WTC11 (cell line): ENCODE measurements at regions not wholly inside any gene's neighbourhood (a gene's known extent, or its start where the extent isn't known, plus 50 kb on each side); places are given as distances from the start of the nearest gene placed in this dataset.

Experiments
- IRF2 ChIP-seq: sonication (generic); formaldehyde crosslinking; IDR thresholded peaks from 2 replicates; pipeline ENCODE4 v1.8.0; 2022; ENCODE audit warnings: low read depth, missing genetic modification reagents, borderline replicate concordance
- NFE2L1 ChIP-seq: sonication (generic); formaldehyde crosslinking; IDR thresholded peaks from 2 replicates; pipeline ENCODE4 v1.8.1; 2023; ENCODE audit warnings: missing genetic modification reagents
- NR2C2 ChIP-seq: sonication (generic); formaldehyde crosslinking; IDR thresholded peaks from 2 replicates; pipeline ENCODE4 v1.8.0; 2022; ENCODE audit warnings: mild to moderate bottlenecking, missing genetic modification reagents
- NR3C1 ChIP-seq: sonication (generic); formaldehyde crosslinking; conservative IDR thresholded peaks from 2 replicates; pipeline ENCODE4 v1.8.1; 2023; ENCODE audit warnings: low read depth, mild to moderate bottlenecking, missing genetic modification reagents
- ZNF219 ChIP-seq: sonication (generic); formaldehyde crosslinking; IDR thresholded peaks from 2 replicates; pipeline ENCODE4 v1.8.0; 2023; ENCODE audit warnings: missing genetic modification reagents, mild to moderate bottlenecking, borderline replicate concordance
- ZNF263 ChIP-seq: sonication (generic); formaldehyde crosslinking; IDR thresholded peaks from 2 replicates; pipeline ENCODE4 v1.8.1; 2022; ENCODE audit warnings: low read depth, mild to moderate bottlenecking, moderate library complexity, missing genetic modification reagents
- TF ChIP-seq, protein P1 (sequence below): fragments of 200-600 bp; IDR thresholded peaks from 2 replicates; pipeline ENCODE4 v1.8.0; 2022; ENCODE audit warnings: antibody characterized with exemption
- TF ChIP-seq, protein P2 (sequence below): sonication (generic); formaldehyde crosslinking; IDR thresholded peaks from 2 replicates; pipeline ENCODE4 v1.8.1; 2023; ENCODE audit warnings: mild to moderate bottlenecking, missing genetic modification reagents
- TF ChIP-seq, protein P3 (sequence below): sonication (generic); formaldehyde crosslinking; IDR thresholded peaks from 2 replicates; pipeline ENCODE4 v1.8.1; 2022; ENCODE audit warnings: low read depth, mild to moderate bottlenecking, moderate library complexity, missing genetic modification reagents, borderline replicate concordance
- TF ChIP-seq, protein P4 (sequence below): sonication (generic); formaldehyde crosslinking; conservative IDR thresholded peaks from 2 replicates; pipeline ENCODE4 v1.8.1; 2022; ENCODE audit warnings: mild to moderate bottlenecking, missing genetic modification reagents
- TF ChIP-seq, protein P5 (sequence below): sonication (generic); formaldehyde crosslinking; IDR thresholded peaks from 2 replicates; pipeline ENCODE4 v1.8.0; 2022; ENCODE audit warnings: missing genetic modification reagents
- TF ChIP-seq, protein P6 (sequence below): sonication (generic); formaldehyde crosslinking; IDR thresholded peaks from 2 replicates; pipeline ENCODE4 v1.8.1; 2023; ENCODE audit warnings: mild to moderate bottlenecking, missing genetic modification reagents, borderline replicate concordance
- TF ChIP-seq, protein P7 (sequence below): sonication (generic); formaldehyde crosslinking; IDR thresholded peaks from 2 replicates; pipeline ENCODE4 v1.8.1; 2023; ENCODE audit warnings: mild to moderate bottlenecking, missing genetic modification reagents, moderate library complexity
- TF ChIP-seq, protein P8 (sequence below): sonication (generic); formaldehyde crosslinking; IDR thresholded peaks from 2 replicates; pipeline ENCODE4 v1.8.1; 2022; ENCODE audit warnings: missing genetic modification reagents, borderline replicate concordance

DNA sequence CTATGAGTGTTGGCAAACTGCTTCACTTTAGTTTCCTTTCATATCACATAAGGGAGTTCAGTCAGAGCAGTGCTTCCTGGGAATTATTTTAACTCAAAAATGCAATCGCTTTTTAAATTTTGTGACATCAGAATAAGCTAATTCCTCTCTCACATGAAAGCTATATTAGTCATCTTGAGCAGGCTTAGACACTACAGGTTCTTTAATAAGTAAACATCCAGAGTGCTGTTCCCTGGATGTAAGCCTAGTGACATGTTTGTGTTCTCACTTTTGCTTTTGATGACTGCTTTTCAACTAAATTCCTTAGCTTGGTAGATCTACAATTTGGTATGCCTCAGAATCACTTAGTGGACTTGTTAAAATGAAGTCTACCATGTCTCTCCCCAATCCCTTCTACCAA lies 252.7 kb upstream of the POU3F2 start:
- TF ChIP-seq, protein P1, sequence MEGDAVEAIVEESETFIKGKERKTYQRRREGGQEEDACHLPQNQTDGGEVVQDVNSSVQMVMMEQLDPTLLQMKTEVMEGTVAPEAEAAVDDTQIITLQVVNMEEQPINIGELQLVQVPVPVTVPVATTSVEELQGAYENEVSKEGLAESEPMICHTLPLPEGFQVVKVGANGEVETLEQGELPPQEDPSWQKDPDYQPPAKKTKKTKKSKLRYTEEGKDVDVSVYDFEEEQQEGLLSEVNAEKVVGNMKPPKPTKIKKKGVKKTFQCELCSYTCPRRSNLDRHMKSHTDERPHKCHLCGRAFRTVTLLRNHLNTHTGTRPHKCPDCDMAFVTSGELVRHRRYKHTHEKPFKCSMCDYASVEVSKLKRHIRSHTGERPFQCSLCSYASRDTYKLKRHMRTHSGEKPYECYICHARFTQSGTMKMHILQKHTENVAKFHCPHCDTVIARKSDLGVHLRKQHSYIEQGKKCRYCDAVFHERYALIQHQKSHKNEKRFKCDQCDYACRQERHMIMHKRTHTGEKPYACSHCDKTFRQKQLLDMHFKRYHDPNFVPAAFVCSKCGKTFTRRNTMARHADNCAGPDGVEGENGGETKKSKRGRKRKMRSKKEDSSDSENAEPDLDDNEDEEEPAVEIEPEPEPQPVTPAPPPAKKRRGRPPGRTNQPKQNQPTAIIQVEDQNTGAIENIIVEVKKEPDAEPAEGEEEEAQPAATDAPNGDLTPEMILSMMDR: no peak
- TF ChIP-seq, protein P2, sequence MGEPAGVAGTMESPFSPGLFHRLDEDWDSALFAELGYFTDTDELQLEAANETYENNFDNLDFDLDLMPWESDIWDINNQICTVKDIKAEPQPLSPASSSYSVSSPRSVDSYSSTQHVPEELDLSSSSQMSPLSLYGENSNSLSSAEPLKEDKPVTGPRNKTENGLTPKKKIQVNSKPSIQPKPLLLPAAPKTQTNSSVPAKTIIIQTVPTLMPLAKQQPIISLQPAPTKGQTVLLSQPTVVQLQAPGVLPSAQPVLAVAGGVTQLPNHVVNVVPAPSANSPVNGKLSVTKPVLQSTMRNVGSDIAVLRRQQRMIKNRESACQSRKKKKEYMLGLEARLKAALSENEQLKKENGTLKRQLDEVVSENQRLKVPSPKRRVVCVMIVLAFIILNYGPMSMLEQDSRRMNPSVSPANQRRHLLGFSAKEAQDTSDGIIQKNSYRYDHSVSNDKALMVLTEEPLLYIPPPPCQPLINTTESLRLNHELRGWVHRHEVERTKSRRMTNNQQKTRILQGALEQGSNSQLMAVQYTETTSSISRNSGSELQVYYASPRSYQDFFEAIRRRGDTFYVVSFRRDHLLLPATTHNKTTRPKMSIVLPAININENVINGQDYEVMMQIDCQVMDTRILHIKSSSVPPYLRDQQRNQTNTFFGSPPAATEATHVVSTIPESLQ (CRISPR knock-in tag): no peak
- TF ChIP-seq, protein P3, sequence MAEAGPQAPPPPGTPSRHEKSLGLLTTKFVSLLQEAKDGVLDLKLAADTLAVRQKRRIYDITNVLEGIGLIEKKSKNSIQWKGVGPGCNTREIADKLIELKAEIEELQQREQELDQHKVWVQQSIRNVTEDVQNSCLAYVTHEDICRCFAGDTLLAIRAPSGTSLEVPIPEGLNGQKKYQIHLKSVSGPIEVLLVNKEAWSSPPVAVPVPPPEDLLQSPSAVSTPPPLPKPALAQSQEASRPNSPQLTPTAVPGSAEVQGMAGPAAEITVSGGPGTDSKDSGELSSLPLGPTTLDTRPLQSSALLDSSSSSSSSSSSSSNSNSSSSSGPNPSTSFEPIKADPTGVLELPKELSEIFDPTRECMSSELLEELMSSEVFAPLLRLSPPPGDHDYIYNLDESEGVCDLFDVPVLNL (CRISPR knock-in tag): no peak
- TF ChIP-seq ZNF263 (CRISPR knock-in tag): no peak
- TF ChIP-seq NR2C2 (CRISPR knock-in tag): no peak
- no peak for TF ChIP-seq NFE2L1
- TF ChIP-seq, protein P4, sequence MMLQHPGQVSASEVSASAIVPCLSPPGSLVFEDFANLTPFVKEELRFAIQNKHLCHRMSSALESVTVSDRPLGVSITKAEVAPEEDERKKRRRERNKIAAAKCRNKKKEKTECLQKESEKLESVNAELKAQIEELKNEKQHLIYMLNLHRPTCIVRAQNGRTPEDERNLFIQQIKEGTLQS (CRISPR knock-in tag): no peak
- TF ChIP-seq ZNF219 (CRISPR knock-in tag): no peak
- TF ChIP-seq, protein P5, sequence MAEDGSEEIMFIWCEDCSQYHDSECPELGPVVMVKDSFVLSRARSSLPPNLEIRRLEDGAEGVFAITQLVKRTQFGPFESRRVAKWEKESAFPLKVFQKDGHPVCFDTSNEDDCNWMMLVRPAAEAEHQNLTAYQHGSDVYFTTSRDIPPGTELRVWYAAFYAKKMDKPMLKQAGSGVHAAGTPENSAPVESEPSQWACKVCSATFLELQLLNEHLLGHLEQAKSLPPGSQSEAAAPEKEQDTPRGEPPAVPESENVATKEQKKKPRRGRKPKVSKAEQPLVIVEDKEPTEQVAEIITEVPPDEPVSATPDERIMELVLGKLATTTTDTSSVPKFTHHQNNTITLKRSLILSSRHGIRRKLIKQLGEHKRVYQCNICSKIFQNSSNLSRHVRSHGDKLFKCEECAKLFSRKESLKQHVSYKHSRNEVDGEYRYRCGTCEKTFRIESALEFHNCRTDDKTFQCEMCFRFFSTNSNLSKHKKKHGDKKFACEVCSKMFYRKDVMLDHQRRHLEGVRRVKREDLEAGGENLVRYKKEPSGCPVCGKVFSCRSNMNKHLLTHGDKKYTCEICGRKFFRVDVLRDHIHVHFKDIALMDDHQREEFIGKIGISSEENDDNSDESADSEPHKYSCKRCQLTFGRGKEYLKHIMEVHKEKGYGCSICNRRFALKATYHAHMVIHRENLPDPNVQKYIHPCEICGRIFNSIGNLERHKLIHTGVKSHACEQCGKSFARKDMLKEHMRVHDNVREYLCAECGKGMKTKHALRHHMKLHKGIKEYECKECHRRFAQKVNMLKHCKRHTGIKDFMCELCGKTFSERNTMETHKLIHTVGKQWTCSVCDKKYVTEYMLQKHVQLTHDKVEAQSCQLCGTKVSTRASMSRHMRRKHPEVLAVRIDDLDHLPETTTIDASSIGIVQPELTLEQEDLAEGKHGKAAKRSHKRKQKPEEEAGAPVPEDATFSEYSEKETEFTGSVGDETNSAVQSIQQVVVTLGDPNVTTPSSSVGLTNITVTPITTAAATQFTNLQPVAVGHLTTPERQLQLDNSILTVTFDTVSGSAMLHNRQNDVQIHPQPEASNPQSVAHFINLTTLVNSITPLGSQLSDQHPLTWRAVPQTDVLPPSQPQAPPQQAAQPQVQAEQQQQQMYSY: no peak
- TF ChIP-seq NR3C1: no peak
- TF ChIP-seq, protein P6, sequence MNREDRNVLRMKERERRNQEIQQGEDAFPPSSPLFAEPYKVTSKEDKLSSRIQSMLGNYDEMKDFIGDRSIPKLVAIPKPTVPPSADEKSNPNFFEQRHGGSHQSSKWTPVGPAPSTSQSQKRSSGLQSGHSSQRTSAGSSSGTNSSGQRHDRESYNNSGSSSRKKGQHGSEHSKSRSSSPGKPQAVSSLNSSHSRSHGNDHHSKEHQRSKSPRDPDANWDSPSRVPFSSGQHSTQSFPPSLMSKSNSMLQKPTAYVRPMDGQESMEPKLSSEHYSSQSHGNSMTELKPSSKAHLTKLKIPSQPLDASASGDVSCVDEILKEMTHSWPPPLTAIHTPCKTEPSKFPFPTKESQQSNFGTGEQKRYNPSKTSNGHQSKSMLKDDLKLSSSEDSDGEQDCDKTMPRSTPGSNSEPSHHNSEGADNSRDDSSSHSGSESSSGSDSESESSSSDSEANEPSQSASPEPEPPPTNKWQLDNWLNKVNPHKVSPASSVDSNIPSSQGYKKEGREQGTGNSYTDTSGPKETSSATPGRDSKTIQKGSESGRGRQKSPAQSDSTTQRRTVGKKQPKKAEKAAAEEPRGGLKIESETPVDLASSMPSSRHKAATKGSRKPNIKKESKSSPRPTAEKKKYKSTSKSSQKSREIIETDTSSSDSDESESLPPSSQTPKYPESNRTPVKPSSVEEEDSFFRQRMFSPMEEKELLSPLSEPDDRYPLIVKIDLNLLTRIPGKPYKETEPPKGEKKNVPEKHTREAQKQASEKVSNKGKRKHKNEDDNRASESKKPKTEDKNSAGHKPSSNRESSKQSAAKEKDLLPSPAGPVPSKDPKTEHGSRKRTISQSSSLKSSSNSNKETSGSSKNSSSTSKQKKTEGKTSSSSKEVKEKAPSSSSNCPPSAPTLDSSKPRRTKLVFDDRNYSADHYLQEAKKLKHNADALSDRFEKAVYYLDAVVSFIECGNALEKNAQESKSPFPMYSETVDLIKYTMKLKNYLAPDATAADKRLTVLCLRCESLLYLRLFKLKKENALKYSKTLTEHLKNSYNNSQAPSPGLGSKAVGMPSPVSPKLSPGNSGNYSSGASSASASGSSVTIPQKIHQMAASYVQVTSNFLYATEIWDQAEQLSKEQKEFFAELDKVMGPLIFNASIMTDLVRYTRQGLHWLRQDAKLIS (CRISPR knock-in tag): no peak
- TF ChIP-seq IRF2 (CRISPR knock-in tag): no peak
- TF ChIP-seq, protein P7, sequence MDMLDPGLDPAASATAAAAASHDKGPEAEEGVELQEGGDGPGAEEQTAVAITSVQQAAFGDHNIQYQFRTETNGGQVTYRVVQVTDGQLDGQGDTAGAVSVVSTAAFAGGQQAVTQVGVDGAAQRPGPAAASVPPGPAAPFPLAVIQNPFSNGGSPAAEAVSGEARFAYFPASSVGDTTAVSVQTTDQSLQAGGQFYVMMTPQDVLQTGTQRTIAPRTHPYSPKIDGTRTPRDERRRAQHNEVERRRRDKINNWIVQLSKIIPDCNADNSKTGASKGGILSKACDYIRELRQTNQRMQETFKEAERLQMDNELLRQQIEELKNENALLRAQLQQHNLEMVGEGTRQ (CRISPR knock-in tag): no peak
- TF ChIP-seq, protein P8, sequence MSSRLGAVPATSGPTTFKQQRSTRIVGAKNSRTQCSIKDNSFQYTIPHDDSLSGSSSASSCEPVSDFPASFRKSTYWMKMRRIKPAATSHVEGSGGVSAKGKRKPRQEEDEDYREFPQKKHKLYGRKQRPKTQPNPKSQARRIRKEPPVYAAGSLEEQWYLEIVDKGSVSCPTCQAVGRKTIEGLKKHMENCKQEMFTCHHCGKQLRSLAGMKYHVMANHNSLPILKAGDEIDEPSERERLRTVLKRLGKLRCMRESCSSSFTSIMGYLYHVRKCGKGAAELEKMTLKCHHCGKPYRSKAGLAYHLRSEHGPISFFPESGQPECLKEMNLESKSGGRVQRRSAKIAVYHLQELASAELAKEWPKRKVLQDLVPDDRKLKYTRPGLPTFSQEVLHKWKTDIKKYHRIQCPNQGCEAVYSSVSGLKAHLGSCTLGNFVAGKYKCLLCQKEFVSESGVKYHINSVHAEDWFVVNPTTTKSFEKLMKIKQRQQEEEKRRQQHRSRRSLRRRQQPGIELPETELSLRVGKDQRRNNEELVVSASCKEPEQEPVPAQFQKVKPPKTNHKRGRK (CRISPR knock-in tag): no peak
